A549 (cell line): ENCODE measurements at regions not wholly inside any gene's neighbourhood (a gene's known extent, or its start where the extent isn't known, plus 50 kb on each side); places are given as distances from the start of the nearest gene placed in this dataset.

Experiments
- BHLHE40 ChIP-seq: IDR thresholded peaks from 2 replicates; pipeline ENCODE4 v1.6.1; 2012; ENCODE audit warnings: low read depth, low read length, inconsistent platforms
- EP300 ChIP-seq, 2 experiments: fragments of >200 bp; sonication (Bioruptor Twin); formaldehyde crosslinking; IDR thresholded peaks; 2 replicates in 1 of 2; 3 replicates in 1 of 2; pipeline ENCODE4 v1.6.1; 2016 to 2017
- HDAC2 ChIP-seq: fragments of 200-600 bp; sonication (generic); IDR thresholded peaks from 2 replicates; pipeline ENCODE4 v1.6.1; 2016
- MAFK ChIP-seq: fragments of 450-650 bp; IDR thresholded peaks from 2 replicates; pipeline ENCODE4 v1.6.1; 2014; ENCODE audit not compliant: partially characterized antibody
- RAD21 ChIP-seq, 2 experiments: fragments of >200 bp in 1 of 2; sonication (Bioruptor Twin) in 1 of 2; formaldehyde crosslinking in 1 of 2; IDR thresholded peaks in 1 of 2; conservative IDR thresholded peaks in 1 of 2; 2 replicates in 1 of 2; 3 replicates in 1 of 2; pipeline ENCODE4 v1.6.1; 2012 to 2018; ENCODE audit warnings: inconsistent platforms in 1 of 2
- ZC3H11A ChIP-seq: fragments of 450-650 bp; IDR thresholded peaks from 2 replicates; pipeline ENCODE4 v1.6.1; 2014; ENCODE audit warnings: antibody characterized with exemption, mild to moderate bottlenecking
- TF ChIP-seq, protein P1 (sequence below): fragments of >200 bp; sonication (Bioruptor Twin); formaldehyde crosslinking; IDR thresholded peaks from 3 replicates; pipeline ENCODE4 v1.5.1; 2016

DNA sequence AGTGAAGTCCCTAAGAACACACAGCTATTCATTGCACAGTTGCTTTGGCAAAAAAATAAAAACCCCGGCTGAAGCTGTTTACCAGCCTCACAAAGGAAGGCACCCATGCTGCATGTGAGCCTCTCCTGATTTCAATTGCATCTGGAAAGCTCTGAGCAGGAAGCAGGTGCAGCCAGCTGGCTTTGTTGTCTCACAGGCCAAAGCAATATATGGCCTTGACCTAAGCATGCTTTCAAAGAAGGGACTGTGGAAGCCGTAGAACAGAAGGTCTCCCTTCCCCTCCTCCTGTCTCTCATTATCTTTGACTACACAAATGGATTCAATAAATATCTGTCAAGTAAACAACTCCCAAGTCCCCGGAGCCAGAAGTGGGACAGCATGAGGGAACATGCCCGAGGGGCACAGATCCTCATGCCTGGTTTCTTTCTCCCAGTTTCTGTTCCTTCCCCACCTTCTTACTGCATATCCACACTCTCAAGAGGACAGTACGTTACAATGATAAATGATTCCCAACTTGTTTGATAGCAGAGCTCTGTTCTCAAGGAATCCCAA lies 57.2 kb upstream of the PCSK2 start:
- TF ChIP-seq, protein P1, sequence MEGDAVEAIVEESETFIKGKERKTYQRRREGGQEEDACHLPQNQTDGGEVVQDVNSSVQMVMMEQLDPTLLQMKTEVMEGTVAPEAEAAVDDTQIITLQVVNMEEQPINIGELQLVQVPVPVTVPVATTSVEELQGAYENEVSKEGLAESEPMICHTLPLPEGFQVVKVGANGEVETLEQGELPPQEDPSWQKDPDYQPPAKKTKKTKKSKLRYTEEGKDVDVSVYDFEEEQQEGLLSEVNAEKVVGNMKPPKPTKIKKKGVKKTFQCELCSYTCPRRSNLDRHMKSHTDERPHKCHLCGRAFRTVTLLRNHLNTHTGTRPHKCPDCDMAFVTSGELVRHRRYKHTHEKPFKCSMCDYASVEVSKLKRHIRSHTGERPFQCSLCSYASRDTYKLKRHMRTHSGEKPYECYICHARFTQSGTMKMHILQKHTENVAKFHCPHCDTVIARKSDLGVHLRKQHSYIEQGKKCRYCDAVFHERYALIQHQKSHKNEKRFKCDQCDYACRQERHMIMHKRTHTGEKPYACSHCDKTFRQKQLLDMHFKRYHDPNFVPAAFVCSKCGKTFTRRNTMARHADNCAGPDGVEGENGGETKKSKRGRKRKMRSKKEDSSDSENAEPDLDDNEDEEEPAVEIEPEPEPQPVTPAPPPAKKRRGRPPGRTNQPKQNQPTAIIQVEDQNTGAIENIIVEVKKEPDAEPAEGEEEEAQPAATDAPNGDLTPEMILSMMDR, result no peak
- no peak for TF ChIP-seq RAD21 (conservative IDR thresholded peaks at IDR 0.05 in 1 of 2, IDR thresholded peaks at IDR 0.05 in 1 of 2)
- no peak for TF ChIP-seq MAFK
- no peak for TF ChIP-seq ZC3H11A
- TF ChIP-seq HDAC2, result no peak
- no peak for TF ChIP-seq EP300 (IDR thresholded peaks at IDR 0.05)
- no peak for TF ChIP-seq BHLHE40
